AG04449 (cell line): ENCODE measurements at regions not wholly inside any gene's neighbourhood (a gene's known extent, or its start where the extent isn't known, plus 50 kb on each side); places are given as distances from the start of the nearest gene placed in this dataset.

Experiments used
- CTCF ChIA-PET: fragments of 350-600 bp; formaldehyde crosslinking; extraction: SDS; loops from one replicate; lab custom pipeline; 2021; ENCODE audit warnings: antibody characterized with exemption; lab: Yijun Ruan, JAX
- POLR2A ChIA-PET: fragments of 400-600, 350-600 bp; formaldehyde crosslinking; extraction: SDS; loops from one replicate; lab custom pipeline; 2020; ENCODE audit warnings: antibody characterized with exemption, inconsistent platforms; lab: Yijun Ruan, JAX
- DNase-seq: peaks from one replicate; pipeline ENCODE4 v3.0.0-alpha.2; 2010; ENCODE audit warnings: low read depth, low spot score
- H3K4me3 ChIP-seq: 2 replicates; pipeline ENCODE4 v1.5.1; 2011; ENCODE audit warnings: low read depth, mild to moderate bottlenecking, control low read depth, low read length
- TF ChIP-seq, protein P1 (sequence below): IDR thresholded peaks from one replicate; pipeline ENCODE4 v1.5.1; 2011; ENCODE audit warnings: mild to moderate bottlenecking, moderate library complexity, low read length, control low read depth, inconsistent platforms; ENCODE audit not compliant: insufficient read depth; ENCODE audit errors: missing control alignments

DNA sequence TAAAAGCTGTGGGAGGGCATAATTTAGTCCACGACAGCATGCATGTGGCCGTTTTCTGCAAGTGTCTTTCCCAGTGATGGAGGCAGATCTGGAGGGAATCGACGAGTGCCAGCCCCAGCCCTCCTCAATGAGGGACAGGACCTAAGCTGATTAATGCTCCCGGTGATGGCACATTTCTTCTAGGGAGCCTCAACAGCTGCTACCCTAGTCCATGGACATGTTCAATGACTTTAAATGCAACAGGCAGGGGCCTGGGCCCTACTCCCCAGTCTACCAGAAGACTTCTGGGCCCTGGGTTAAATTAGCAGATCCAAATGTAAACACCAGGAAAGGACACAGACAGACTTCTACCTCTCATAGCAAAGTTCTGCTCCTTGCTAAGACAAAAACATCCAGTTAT, 155.1 kb downstream of the ACTR3 start:
- no peak overlapping the region for H3K4me3 ChIP-seq
- CTCF ChIA-PET: no interaction called here
- POLR2A ChIA-PET: no interaction called here
- no peak for DNase-seq
- TF ChIP-seq, protein P1, sequence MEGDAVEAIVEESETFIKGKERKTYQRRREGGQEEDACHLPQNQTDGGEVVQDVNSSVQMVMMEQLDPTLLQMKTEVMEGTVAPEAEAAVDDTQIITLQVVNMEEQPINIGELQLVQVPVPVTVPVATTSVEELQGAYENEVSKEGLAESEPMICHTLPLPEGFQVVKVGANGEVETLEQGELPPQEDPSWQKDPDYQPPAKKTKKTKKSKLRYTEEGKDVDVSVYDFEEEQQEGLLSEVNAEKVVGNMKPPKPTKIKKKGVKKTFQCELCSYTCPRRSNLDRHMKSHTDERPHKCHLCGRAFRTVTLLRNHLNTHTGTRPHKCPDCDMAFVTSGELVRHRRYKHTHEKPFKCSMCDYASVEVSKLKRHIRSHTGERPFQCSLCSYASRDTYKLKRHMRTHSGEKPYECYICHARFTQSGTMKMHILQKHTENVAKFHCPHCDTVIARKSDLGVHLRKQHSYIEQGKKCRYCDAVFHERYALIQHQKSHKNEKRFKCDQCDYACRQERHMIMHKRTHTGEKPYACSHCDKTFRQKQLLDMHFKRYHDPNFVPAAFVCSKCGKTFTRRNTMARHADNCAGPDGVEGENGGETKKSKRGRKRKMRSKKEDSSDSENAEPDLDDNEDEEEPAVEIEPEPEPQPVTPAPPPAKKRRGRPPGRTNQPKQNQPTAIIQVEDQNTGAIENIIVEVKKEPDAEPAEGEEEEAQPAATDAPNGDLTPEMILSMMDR: no peak

DNA sequence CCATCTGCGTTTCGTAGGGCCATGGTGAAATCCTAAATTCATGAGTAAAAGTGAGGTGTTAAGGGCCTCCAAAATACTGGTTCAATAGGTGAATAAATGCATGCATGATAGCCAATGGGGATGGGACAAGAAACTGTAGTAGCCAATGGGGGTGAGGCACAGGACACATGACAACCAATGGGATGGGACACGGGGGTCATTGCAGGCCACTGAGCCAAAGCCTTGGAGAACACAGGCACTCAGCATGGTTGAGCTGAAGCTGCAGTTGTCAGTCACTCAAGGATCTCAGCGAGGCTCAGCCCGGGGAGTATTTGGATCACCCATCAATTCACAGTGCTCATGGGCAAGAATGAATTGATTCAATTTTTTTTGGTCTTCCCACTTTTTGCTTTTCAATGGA, 156.5 kb downstream of the ACTR3 start:
- DNase-seq: no peak
- ChIA-PET CTCF (no interaction called here), POLR2A (no interaction called here)
- H3K4me3 ChIP-seq: no peak overlapping the region
- TF ChIP-seq, protein P1: no peak

DNA sequence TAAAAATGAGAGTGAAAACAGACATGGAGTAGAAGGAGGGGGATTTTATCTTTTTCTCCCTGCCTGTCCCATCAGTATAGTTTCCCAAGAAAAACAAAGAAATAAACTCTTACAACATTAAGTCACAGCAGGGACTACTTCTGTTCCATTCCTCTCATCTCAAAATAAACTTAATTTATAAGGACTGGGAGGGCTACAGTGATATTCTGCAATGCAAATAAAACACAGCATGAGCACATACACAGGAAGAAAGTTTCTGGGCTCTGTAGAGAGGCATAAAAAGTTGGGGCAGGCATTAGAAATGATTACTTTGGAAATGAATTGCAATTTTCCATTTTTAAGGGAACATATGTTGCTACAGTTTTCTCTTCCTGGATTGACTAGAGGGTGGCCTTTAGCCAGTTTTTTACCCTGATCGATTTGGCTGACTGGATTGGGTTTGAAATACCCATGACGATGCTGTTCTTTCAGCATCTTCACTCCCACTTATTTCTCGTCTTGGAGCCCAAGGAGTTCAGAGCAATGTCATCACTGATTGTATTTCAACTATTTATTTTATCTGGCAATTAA, 157.1 kb downstream of the ACTR3 start:
- CTCF ChIA-PET: no interaction called here
- no peak overlapping the region for H3K4me3 ChIP-seq
- TF ChIP-seq, protein P1: no peak

DNA sequence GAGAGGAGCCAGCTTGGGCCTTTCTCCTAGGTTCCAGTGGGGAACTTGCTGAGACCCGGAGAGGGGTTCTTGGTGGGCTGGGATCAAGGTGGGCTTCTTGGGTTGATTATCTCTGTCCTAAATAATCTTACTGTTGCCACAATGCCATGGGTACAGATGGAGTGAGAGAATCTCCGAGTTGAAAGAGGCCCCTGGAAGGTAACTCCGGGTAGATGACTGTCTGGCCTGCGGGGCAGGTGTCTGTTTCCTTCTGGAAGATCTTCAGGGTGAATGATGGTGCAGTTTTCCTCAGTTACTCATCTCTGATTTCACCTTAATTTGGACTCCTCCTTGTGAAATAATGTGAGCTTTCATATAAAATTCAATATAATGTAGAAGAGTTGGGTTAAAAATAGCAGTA, 159.4 kb downstream of the ACTR3 start:
- ChIA-PET POLR2A (no interaction called here), CTCF (no interaction called here)
- TF ChIP-seq, protein P1: no peak
- no peak overlapping the region for H3K4me3 ChIP-seq
- DNase-seq: no peak

More for the DNA sequence above, 157.1 kb downstream of the ACTR3 start:
- POLR2A ChIA-PET: no interaction called here
- DNase-seq: no peak

DNA sequence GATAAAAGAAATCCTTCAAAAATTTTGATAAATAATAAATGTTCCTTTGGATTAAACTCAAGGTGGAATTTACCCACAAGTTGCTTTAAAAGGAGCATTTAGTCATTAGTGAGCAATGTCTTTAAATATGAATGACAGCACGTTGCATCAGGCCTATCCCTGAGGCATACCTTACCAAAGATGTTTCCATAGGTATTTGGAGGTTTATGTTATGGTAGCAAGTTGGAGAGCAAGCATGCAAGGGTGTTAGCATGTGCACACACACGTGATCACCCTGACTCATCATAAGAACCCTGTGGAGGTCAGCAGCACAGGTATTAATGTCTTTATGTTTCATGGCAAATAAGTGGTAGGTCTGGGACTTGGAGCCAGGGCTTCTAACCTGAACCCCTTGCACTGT, 159.9 kb downstream of the ACTR3 start:
- DNase-seq: no peak
- TF ChIP-seq, protein P1: no peak
- no peak overlapping the region for H3K4me3 ChIP-seq
- ChIA-PET CTCF (no interaction called here), POLR2A (no interaction called here)

DNA sequence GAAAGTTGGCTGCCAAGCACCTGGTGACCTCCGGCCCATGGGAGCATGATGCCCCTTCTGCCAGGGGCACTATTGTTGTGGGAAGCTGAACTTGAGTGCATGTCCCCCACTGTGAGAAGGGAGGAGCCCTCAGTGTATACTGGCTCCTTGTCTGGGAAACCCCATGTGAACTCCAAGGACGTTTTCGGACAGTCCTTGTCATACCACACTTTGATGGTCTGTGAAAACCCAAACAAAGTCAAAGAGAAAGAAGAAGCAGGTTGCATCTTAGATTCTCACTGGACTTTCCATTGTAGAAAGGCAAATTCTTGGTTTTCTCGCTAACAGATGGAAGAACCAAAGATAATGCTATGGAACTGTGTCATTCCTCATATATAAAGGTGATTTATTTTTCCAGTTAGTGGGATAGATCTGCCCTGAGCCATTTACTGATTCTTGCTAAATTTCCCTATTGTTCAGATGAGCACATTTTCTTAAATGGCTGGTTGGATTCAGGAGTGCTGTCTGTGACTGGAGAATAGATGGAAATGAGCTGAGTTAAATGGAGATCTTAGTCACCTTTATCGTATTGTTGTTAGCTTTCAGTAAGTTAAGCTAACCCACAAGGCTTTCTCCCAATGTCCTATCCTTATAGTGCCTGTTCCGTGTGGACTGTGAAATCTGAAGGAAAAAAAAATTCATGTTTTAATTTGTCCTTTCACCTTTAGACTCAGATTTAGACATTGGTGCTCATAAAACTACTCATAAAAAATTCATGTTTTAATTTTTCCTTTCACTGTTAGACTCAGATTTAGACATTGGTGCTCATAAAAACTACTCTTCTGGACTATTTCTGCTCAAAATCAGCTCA, 166.6 kb downstream of the ACTR3 start:
- TF ChIP-seq, protein P1: no peak
- POLR2A ChIA-PET: no interaction called here
- DNase-seq: no peak
- H3K4me3 ChIP-seq: no peak overlapping the region
- CTCF ChIA-PET: no interaction called here
